ENCODE measurements at regions not wholly inside any gene's neighbourhood (a gene's known extent, or its start where the extent isn't known, plus 50 kb on each side); places are given as distances from the start of the nearest gene placed in this dataset.

GRCh38 chr13:105272660-105273631, 1262.5 kb downstream of the EFNB2 start:
- TF ChIP-seq, protein P1, sequence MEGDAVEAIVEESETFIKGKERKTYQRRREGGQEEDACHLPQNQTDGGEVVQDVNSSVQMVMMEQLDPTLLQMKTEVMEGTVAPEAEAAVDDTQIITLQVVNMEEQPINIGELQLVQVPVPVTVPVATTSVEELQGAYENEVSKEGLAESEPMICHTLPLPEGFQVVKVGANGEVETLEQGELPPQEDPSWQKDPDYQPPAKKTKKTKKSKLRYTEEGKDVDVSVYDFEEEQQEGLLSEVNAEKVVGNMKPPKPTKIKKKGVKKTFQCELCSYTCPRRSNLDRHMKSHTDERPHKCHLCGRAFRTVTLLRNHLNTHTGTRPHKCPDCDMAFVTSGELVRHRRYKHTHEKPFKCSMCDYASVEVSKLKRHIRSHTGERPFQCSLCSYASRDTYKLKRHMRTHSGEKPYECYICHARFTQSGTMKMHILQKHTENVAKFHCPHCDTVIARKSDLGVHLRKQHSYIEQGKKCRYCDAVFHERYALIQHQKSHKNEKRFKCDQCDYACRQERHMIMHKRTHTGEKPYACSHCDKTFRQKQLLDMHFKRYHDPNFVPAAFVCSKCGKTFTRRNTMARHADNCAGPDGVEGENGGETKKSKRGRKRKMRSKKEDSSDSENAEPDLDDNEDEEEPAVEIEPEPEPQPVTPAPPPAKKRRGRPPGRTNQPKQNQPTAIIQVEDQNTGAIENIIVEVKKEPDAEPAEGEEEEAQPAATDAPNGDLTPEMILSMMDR (IDR thresholded peaks at IDR 0.05): no peak
- TF ChIP-seq POLR2A (IDR thresholded peaks at IDR 0.05): no peak

Measured in vagina (tissue), 2 donors.